ENCODE measurements at regions not wholly inside any gene's neighbourhood (a gene's known extent, or its start where the extent isn't known, plus 50 kb on each side); places are given as distances from the start of the nearest gene placed in this dataset.

DNA sequence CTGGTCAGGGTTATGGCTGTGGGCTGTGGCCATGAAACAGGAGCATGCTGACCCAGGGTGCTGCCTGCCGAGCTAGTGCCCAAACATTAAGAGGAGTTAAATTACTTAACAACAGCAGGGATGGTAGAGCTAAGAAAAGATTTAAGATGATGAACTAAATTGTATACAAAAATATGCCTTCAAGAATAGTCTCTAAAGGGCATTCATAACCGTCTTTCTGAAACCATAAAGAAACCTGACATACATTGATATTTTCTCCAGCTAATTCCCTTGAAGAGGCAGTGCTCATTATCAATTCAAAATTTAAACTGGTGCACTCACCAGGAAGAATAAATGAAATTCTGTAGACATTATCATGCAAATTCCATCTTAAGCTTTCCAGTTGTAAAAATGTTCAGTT is 265.8 kb upstream of the TAC1 start:
- ChIA-PET CTCF (ENCODE audit: partially characterized antibody) (no interaction called here), POLR2A (ENCODE audit: partially characterized antibody) (no interaction called here)
- no peak overlapping the region for H4K8ac ChIP-seq (ENCODE audit: extremely low read depth, insufficient read depth, low read length)
- H3K27ac ChIP-seq (ENCODE audit: low read depth, low read length) = no peak overlapping the region
- no peaks in the 10 kb centered on the region for H3K4me1 ChIP-seq (replicated peaks in 1 of 4; ENCODE audit: control insufficient read depth in 3 of 4, insufficient read depth in 4 of 4, low read length in 3 of 4)
- no peak overlapping the region for H3K18ac ChIP-seq (ENCODE audit: extremely low read depth, low read length)
- no peak overlapping the region for H2BK12ac ChIP-seq (ENCODE audit: low read depth, low read length)
- no peaks in the 10 kb centered on the region for H3K27me3 ChIP-seq (replicated peaks in 1 of 4; ENCODE audit: control insufficient read depth in 3 of 4, extremely low read depth in 1 of 4, insufficient read depth in 3 of 4, low read length in 3 of 4)
- H2BK120ac ChIP-seq (replicated peaks; ENCODE audit: low read depth, low read length) = no peak overlapping the region
- whole genome bisulfite sequencing, 2 experiments (ENCODE audit: extremely low coverage in 1 of 2, insufficient coverage in 1 of 2, insufficient read length in 1 of 2, insufficient replicate concordance in 2 of 2, low coverage in 1 of 2, low lambda C conversion rate in 2 of 2, missing lambda C conversion rate in 1 of 2) = 79% methylated on average over 2 of the region's 2 CpGs; no CpG with 5 or more reads in 1 of the 2 experiments
- no peaks in the 10 kb centered on the region for H3K36me3 ChIP-seq (ENCODE audit: control insufficient read depth in 2 of 4, insufficient read depth in 4 of 4, low read length in 3 of 4)
- H2AFZ ChIP-seq (ENCODE audit: low read length) = 0 out of 2 replicates have a peak overlapping the region, but pooled peaks have one; percentile 30
- H4K20me1 ChIP-seq (replicated peaks in 1 of 2; ENCODE audit: control insufficient read depth in 1 of 2, insufficient read depth in 2 of 2, low read length in 2 of 2) = no peaks in the 10 kb centered on the region
- H3K79me2 ChIP-seq (ENCODE audit: control insufficient read depth in 1 of 2, insufficient read depth in 2 of 2, low read length in 2 of 2) = no peaks in the 10 kb centered on the region
- no peak overlapping the region for H3K4me2 ChIP-seq (ENCODE audit: insufficient read depth in 1 of 2, low read depth in 2 of 2, low read length in 2 of 2)
- no peak overlapping the region for H3K14ac ChIP-seq (ENCODE audit: insufficient read length)
- H3K9ac ChIP-seq (replicated peaks in 1 of 4; ENCODE audit: extremely low read depth in 1 of 4, low read depth in 3 of 4, low read length in 3 of 4) = no peak overlapping the region
- H3K56ac ChIP-seq (replicated peaks; ENCODE audit: insufficient read length, low read depth, low read length) = no peak overlapping the region
- no peak overlapping the region for H3K23ac ChIP-seq (ENCODE audit: insufficient read length)
- H4K91ac ChIP-seq (replicated peaks; ENCODE audit: insufficient read length, low read length) = no peak overlapping the region
- H2BK20ac ChIP-seq (ENCODE audit: low read length) = no peak overlapping the region
- H3K4ac ChIP-seq (replicated peaks; ENCODE audit: insufficient read length, low read depth, low read length) = no peak overlapping the region
- no peak overlapping the region for H2AK5ac ChIP-seq (ENCODE audit: low read depth, low read length)
- FAIRE-seq (no peak), DNase-seq (ENCODE audit: low read depth in 1 of 2, low spot score in 2 of 2) (no peak)
- H4K5ac ChIP-seq (ENCODE audit: insufficient read length, low read depth, low read length) = no peak overlapping the region
- no peak overlapping the region for H2BK15ac ChIP-seq (ENCODE audit: low read length)
- H3K23me2 ChIP-seq (ENCODE audit: low read depth, low read length) = no peaks in the 10 kb centered on the region
- no peaks in the 10 kb centered on the region for H3K79me1 ChIP-seq (ENCODE audit: low read depth, low read length)
- H3K9me3 ChIP-seq (ENCODE audit: insufficient read depth in 2 of 2, low read depth in 1 of 2, low read length in 1 of 2) = no peaks in the 10 kb centered on the region
- no peak overlapping the region for H2BK5ac ChIP-seq (ENCODE audit: low read depth, low read length)
- no peak overlapping the region for H3K4me3 ChIP-seq (ENCODE audit: extremely low read depth in 1 of 4, insufficient read depth in 2 of 4, low read depth in 3 of 4, low read length in 4 of 4)
- TF ChIP-seq SIX5 (IDR thresholded peaks at IDR 0.05; ENCODE audit: low read depth, low read length) = no peak
- no peak for TF ChIP-seq GABPA (IDR thresholded peaks at IDR 0.05; ENCODE audit: borderline replicate concordance, insufficient read depth, low read length)
- TF ChIP-seq CHD1 (IDR thresholded peaks at IDR 0.05; ENCODE audit: low read depth, low read length) = no peak
- TF ChIP-seq RBBP5 (IDR thresholded peaks at IDR 0.05; ENCODE audit: borderline replicate concordance, low read depth, low read length) = no peak
- TF ChIP-seq SP2 (IDR thresholded peaks at IDR 0.05; ENCODE audit: low read length) = no peak
- TF ChIP-seq NANOG (IDR thresholded peaks at IDR 0.05; ENCODE audit: insufficient read depth, low read depth, low read length, poor library complexity, severe bottlenecking) = no peak
- TF ChIP-seq GTF2F1 (IDR thresholded peaks at IDR 0.05; ENCODE audit: borderline replicate concordance, low read depth, low read length) = no peak
